ENCODE measurements at regions not wholly inside any gene's neighbourhood (a gene's known extent, or its start where the extent isn't known, plus 50 kb on each side); places are given as distances from the start of the nearest gene placed in this dataset.

DNA sequence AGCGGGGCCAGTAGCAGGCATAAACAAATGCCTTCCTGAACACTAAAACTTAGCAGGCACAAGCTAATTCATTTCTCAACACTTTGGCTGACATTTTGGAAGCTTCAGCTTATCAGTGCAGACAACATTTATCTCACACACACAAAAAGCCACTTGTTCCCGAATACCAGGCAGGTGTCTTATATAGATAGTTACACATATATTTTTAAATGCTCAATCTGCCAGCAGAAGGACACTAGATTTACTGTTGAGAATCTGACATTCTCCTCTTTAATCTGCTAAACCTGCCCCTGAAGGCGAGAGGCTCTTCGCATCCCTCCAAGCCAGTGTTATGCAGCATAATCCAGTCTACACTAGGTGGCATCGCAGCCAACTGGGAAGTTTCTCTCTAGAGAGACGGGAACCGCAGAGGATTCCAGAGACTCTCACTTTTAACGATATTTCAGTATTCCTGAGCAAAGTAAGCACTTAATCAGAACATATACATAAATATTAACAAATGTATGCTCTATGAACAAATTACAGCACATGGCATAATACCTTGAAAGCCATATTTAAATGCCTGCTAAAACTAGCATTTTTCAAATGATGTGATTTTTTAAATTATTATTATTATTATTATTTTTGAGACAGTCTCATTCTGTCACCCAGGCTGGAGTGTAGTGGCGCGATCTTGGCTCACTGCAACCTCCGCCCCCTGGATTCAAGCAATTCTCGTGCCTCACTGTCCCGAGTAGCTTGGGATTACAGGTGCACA, 90.2 kb upstream of the SCG2 start:
- TF ChIP-seq, protein P1, sequence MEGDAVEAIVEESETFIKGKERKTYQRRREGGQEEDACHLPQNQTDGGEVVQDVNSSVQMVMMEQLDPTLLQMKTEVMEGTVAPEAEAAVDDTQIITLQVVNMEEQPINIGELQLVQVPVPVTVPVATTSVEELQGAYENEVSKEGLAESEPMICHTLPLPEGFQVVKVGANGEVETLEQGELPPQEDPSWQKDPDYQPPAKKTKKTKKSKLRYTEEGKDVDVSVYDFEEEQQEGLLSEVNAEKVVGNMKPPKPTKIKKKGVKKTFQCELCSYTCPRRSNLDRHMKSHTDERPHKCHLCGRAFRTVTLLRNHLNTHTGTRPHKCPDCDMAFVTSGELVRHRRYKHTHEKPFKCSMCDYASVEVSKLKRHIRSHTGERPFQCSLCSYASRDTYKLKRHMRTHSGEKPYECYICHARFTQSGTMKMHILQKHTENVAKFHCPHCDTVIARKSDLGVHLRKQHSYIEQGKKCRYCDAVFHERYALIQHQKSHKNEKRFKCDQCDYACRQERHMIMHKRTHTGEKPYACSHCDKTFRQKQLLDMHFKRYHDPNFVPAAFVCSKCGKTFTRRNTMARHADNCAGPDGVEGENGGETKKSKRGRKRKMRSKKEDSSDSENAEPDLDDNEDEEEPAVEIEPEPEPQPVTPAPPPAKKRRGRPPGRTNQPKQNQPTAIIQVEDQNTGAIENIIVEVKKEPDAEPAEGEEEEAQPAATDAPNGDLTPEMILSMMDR (IDR thresholded peaks at IDR 0.05): peak in 3 of 6 experiments; percentile 18 to 24 (median 23)
- TF ChIP-seq EP300 (IDR thresholded peaks at IDR 0.05): no peak
